ENCODE measurements at regions not wholly inside any gene's neighbourhood (a gene's known extent, or its start where the extent isn't known, plus 50 kb on each side); places are given as distances from the start of the nearest gene placed in this dataset.
"Not testable (repeated sequence)": the region's sequence is repeated elsewhere in the genome, so short reads cannot be mapped to it uniquely, and the experiment has no call there.

DNA sequence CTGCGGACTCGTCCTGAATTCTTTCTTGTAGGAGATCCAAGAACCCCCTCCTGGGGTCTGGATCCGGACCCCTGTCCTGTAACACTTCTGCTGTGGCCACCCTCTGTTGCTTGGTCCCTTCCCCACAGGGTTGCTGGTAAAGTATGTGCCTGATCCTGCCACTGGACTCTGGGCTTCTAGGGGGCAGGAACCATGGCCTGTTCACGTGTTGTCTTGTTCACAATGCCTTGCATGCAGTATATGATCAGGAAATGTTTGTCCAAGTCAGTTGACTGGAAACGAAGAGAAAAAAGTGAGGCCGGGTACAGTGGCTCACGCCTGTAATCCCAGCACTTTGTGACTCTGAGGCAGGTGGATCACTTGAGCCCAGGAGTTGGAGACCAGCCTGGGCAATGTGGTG, 139.3 kb upstream of the ALDH1B1 start:
- no peak for DNase-seq

- DNase-seq: no peak
Observed at GRCh38 chr9:38251036-38251860, 141.3 kb upstream of the ALDH1B1 start.

- no peak for DNase-seq
Observed at GRCh38 chr9:38250279-38251035, 142.0 kb upstream of the ALDH1B1 start.

GRCh38 chr9:38249587-38250210, 142.8 kb upstream of the ALDH1B1 start:
- no peak for DNase-seq

DNA sequence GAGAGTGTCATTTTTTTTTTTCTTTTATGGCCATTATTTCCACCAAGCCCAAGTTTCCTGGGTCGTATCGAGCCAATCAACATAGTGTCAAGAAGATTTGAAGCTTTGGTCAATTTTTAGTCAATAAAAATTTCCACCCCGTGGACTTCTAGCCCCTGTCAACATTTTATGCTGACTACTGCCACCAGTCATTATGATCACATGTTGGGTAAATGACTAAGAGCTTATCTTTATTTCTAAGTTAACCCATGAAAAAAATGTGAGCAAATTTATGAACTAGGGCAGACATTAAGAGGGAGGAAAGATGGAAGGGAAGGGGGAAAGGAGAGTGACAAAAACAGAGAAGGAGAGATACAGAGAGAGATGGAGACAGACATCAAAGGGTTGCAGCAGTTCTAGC, 143.5 kb upstream of the ALDH1B1 start:
- no peak for DNase-seq

GRCh38 chr9:38246833-38247232, 145.7 kb upstream of the ALDH1B1 start:
- no peak for DNase-seq

DNA sequence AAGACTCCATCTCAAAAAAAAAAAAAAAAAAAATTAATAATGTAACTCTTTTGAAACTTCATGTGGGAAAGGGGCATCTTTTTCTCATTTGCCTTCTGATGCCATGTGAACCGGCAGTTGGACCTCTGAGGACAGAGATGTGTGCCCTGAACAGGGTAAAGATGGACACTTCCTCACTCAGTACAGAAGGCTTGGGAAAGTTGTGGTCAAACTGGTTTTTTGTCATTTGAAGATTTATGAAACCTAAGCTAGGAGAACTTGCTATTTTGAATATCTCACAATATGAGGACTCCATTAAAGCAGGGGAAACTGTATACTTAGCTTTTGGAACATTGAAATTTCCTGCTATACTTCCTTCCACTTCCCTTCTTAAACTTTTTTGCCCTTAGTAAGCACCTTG, 147.5 kb upstream of the ALDH1B1 start:
- DNase-seq: no peak

GRCh38 chr9:38243993-38244392, 148.5 kb upstream of the ALDH1B1 start:
- DNase-seq: no peak

GRCh38 chr9:38242151-38242550, 150.4 kb upstream of the ALDH1B1 start:
- not testable (repeated sequence) for DNase-seq

GRCh38 chr9:38240051-38240450, 152.5 kb upstream of the ALDH1B1 start:
- DNase-seq: no peak

DNA sequence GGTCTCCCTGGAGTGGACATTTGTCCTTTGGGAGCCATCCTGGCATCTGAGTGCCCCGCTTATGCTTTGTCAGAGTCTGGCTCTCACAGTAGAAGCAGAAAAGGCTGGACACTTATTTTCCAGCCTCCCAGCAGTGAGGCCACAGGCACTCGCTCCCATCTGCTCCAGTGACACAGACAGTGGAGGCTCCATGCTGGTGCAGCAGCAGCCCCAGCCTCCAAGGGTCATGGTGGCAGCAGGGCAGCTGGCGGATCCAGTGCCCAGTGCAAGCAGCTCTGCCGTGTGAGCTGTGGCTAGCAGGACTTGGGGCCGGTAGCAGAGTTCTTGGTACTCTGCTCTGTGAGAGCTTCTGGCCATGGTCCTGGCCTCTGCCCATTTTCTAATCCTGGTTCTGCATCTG, 157.3 kb upstream of the ALDH1B1 start:
- no peak for DNase-seq

DNA sequence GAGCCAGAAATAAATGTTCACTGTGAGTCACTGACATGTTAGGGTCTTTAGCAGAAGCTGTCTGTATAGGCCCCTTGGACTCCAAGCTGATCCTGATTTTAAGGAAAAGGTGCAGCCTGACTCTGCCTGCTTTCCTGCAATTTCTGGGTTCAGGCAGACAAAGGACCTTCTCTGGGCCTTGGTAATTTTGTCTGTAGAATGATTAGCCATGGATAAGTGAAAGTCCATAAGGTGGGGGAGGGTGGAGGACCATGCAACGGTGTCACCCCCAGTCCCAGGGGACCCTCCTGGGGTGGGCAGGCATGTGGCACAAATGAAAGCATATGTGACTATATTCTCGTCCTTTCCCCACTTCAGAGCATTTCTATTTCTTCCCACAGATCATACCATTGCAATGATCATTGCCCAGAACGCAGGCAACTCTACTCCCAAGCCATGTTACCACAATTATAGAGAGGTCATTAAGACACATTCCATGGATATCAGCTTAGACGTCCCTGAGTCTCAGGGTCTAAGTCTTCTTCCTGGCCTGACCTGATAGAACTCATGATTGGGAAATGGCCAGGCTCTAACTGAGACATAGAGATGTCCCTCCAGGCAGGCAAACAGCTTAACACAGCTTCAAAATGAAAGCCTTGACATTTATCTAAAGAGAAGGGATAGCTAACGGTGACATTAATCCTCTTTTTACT, 157.9 kb upstream of the ALDH1B1 start:
- no peak for DNase-seq

GRCh38 chr9:38233796-38234355, 158.6 kb upstream of the ALDH1B1 start:
- no peak for DNase-seq

GRCh38 chr9:38233343-38233742, 159.2 kb upstream of the ALDH1B1 start:
- DNase-seq: no peak

DNA sequence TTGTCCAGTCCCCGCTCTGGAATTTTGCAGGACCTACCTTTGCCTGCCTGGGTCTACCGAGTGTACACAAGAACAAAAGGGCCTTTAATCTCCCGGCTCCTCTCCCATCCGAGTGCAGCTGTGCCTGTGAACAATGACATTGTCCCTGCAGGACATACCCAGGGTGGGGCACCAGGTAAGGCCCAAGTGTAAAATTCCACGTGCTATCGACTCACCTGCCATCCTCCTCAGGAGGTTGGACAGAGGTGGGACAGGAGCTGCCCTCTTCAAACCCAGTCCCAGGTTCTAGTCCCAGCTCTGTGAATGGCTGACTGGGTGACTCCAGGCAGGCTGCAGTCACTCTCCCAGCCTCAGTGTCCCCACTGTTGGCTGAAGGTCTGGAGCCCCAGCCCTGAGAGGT, 159.6 kb upstream of the ALDH1B1 start:
- no peak for DNase-seq

GRCh38 chr9:38229504-38230155, 160.6 kb upstream of the SHB start:
- DNase-seq: no peak

DNA sequence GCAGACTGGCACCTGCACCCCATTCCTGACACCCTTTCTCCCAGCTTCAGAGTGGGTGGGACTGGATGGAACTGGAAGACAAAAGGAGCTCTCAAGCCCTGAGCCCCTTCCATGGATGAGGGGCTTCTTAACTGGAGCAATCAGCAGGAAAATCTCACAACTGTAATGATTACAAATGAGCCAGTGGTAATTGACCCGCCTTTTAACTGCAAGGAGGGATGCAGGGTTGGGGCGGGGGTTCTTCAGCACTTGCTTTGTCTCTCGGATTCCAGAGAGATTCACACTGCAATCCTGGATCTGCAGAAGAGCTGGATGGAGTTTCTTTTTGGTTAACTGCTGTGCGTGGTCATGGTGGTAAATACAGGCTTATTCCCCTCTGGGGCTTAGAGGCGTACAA, 160.1 kb upstream of the SHB start:
- no peak for DNase-seq

DNA sequence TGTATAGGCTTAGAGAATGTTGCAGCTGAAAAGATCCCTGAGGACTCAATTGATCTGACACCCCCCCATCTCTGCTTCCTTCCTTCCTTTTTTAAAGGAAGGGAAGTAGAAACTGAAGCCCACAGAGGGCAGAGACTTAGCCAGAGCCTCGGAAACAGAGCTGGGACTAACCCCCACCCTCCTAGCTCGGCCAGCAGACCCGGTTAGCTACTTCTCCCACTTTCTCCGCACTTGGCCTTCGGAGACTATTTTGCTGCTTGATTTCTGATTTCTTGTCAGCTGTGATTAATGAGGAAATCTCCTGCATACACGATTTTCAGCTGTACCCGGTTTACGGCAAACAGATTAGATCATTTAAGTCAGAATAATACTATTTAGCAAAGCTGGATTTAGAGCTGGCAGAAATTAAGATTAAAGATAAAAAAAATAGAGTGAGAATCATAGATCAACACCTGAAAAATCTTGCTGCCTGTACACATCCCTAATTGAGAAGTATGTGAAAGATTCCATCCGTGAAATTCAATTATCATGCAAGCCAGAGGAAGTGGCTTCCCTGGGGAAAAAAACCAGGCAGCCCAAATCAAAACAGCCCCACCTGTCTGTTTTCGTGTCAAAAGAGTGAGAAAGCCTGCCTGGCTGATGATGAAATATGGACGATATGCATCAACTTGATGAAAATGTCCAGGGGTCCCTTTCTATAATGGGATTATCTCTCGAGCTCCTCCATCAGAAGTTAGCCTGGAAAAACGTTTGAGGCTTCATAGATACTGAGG, 159.5 kb upstream of the SHB start:
- DNase-seq: no peak

GRCh38 chr9:38227656-38228055, 158.6 kb upstream of the SHB start:
- DNase-seq: no peak

DNA sequence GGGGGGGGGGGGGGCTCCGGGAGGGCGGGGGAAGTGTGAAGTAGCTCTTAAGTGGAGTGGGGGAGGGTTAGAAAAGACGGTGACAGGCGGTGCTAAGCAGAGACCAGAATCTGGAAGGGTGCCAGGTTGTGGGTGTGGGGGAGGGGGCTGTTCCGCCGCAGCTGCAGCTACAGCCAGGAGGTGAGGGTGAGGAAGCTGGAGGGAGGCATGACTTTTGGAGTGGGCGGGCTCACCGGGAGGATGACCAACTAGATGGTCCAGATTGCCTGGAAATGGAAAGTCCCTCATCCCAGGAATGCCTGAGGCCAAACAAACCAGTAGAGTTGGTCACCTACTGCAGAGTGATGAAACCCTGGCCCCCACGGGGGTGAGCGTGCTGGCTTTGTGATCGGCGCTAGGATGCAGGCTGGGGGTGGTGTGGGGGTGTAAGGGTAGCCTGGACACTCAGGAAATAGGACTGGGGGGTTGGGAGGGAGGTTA, 158.1 kb upstream of the SHB start:
- peak; percentile 36 for DNase-seq

DNA sequence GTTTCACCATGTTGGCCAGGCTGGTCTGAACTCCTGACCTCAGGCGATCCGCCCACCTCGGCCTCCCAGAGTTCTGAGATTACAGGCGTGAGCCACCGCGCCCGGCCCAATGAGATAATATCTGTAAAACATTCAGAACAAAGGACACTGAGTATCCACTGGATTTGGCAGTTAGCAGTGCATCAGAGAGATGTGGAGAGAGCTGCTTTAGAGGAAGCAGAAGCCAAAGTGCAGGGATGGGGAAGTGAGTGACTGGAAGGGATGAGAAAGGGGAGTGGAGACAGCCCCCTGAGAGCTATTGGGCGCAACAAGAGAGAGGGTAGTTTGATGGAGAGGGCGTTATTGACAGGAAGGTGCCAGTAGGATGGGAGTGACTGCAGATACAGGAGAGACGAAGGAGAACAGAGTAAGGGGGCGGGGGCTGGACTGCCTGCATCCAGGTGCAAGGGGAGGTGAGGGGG, 157.5 kb upstream of the SHB start:
- DNase-seq: no peak

All from effector CD8-positive, alpha-beta T cell (primary cell).